HG02678 (cell line): ENCODE measurements at regions not wholly inside any gene's neighbourhood (a gene's known extent, or its start where the extent isn't known, plus 50 kb on each side); places are given as distances from the start of the nearest gene placed in this dataset.
"Not testable (repeated sequence)": the region's sequence is repeated elsewhere in the genome, so short reads cannot be mapped to it uniquely, and the experiment has no call there.

Experiments
- ATAC-seq: cut with Tn5 transposase; IDR thresholded peaks from one replicate; pipeline ENCODE4 v1.9.1; 2021; ENCODE audit warnings: mild to moderate bottlenecking, moderate library complexity; ENCODE audit not compliant: unreplicated experiment

DNA sequence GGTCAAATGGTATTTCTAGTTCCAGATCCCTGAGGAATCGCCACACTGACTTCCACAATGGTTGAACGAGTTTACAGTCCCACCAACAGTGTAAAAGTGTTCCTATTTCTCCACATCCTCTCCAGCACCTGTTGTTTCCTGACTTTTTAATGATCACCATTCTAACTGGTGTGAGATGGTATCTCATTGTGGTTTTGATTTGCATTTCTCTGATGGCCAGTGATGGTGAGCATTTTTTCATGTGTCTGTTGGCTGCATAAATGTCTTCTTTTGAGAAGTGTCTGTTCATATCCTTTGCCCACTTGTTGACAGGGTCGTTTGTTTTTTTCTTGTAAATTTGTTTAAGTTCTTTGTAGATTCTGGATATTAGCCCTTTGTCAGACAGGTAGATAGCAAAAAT lies 269.9 kb upstream of the NREP start:
- not testable (repeated sequence) for ATAC-seq

DNA sequence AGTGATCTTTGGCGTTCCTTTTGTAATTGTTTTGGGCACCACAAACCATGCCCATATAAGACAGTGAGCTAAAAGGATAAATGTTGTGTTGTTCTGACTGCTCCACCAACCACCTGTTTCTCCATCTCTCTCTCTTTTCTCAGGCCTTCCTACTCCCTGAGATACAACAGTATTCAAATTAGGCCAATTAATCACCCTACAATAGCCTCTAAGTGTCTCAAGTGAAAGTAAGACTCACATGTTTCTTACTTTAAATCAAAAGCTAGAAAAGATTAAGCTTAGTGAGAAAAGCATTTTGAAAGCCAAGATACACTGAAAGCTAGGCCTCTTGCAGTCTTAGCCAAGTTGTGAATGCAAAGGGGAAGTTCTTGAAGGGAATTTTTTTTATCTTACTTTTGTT lies 268.8 kb upstream of the NREP start:
- ATAC-seq: peak; percentile 78

DNA sequence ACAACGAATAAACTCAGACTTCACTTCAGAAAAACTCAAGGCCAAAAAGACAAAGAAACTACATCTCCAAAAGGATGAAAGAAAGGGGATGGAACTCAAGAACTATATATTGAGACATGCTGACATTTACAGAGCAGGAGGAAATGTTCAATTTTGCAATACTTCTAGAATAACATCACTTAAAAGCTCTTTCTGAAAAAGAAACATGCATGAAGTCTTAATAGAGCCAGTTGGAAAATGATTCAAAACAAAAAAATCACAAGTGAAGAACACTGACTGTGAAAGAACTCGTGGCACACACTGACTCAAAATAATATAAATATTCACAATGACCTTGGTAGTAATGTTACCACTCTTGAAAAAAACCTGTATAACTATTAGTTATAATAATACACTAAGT lies 267.8 kb upstream of the NREP start:
- ATAC-seq: no peak

DNA sequence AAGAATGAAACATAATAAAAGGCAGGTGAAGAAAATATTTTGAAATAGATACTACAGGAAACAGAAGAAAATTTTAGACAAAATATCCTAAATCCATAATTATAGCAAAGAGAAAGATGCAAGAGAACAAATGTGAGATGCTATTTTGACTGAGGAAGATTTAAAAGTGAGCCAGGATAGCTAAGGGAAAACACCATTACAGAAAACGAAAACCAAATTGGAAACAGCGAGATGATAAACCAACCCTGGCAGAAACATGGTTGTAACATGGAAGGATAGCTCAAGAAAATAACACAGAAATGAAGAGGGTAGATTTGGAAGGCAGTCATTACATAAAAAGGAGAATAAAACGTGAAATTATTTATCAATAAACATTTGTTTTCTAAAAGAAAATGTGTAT lies 267.2 kb upstream of the NREP start:
- ATAC-seq: no peak

DNA sequence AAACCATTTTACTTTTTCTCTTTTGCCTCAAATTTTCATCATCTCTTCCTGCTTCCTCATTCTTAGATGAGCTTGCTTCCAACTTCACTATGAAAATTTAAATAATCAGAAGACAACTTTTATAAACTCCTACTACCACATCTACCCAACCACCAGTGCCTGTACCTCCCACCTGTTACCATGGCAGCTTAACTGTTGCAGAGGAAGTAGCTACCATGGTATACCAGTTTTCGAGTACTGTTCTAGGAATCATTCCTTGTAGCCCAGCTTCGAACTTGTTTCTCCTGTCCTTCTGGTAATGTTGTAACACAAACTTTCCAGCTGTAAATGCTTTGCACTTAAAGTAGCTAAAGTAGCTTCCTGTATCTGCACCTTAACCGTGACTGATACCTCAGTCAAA lies 266.8 kb upstream of the NREP start:
- no peak for ATAC-seq

DNA sequence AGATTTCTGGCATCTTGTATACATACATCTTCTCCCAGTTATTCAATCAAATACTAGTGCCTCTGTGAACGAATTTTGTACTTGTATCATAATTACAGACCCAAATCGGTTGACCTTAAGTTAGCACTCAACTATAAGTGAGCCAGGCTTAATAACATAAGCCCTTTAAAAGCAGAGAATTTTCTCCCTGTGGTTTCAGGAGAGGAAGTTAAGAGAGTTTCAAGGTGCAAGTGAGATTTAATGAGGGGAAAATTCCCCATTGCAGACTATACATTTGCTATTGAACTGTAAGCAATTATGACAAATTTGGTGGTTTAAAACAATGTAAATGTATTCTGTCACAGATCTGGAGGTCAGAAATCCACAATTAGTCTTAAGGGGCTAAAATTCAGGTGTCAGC lies 261.9 kb upstream of the NREP start:
- no peak for ATAC-seq

DNA sequence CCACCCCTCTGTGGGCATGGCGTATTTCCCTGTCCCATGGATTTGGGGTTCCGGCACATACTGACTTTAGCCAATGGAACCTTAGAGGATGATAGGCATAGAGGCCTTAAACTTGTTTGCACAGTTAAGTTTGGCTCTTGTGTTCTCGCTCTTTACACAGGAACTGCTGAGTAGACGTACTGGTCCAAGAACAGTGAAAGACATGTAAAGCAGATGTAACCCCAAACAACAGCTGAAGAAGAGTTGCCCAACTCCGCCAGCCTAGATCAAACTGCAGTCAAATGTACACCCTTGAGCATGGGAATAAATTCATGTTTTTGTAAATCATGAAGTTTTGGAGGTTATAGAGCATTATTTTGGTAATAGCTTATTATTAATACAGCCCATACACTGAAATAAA lies 260.0 kb upstream of the NREP start:
- no peak for ATAC-seq

DNA sequence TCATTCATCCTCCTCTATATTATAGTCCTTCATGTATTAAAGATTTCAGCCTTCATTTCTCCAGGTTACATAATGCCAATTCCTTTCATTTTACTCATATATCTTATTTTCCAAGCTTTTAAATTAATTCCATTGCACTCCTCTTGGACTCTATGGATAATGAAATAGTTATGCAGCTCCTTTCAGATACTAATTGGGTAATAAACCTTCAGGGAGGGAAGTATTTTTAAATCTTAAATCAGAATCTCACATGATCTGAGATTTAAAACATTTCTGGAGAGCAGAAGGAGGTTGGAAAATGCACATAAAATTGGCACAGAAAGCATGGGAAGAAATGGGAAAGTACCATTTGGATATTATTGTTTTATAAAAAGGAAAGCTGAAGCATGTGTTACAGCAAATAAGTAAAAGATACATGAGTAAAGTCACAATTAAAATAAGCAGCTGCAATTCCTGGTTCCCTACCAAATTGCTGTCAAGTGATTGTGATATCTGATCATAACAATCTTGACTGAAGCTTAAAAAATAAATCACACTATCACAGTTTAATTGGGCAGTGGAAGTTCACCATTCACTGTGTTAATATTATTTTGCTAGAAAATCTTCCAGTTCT lies 257.9 kb upstream of the NREP start:
- no peak for ATAC-seq

DNA sequence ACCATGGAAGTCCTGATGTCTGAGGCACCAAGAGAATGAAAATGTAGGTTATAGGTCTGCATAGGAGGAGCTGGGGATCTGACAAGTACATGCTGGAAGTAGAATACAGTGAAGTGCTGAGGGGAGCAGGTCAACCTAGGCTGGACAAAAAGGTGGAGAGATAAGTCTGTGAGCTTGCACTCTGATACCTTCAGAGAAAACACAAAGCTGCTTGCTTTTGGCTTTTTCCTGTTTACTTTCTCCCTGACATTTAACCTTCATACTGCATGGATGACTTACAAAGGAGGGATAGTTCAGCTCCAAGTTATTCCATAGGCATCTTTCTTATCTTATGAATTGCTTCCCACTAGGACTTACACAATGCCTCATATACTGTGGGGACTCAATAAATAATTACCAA lies 256.7 kb upstream of the NREP start:
- no peak for ATAC-seq

DNA sequence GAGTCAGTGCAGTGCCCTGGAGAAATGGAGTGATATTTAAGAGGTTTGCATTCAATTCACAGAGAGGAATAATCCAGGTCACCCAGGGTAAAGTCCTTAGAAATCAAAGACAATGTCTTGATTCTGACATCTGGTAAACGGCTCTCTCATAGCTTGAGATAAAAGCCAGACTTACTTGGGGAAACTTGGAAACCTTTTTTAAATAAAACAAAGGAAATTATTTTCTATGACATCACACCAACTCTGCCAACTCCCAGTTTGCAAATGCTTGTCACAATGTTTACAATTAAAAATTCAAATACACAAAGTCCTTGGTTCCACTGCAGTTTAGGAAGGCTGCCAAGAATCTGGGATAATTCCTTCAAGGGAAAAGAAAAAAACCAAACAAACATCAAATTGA lies 255.1 kb upstream of the NREP start:
- no peak for ATAC-seq

DNA sequence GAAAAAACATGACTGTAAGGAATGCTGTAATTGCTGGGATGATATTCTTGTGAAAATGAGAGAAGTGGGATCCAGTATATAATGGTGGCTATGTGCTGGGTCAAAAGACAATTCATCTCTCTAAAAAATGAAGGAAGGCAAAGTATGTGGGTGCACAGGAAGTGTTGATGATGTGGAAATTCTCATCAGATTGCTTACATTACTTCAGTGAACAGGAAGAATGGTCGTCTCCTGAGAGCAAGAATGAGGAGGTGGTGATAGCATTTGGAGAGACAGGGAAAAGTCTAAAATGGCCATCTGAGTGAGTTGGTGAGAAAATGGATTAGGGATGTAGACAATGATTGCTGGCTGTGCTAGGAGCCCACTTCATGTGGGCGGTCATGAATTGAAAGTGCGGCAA lies 253.5 kb upstream of the NREP start:
- ATAC-seq: no peak

DNA sequence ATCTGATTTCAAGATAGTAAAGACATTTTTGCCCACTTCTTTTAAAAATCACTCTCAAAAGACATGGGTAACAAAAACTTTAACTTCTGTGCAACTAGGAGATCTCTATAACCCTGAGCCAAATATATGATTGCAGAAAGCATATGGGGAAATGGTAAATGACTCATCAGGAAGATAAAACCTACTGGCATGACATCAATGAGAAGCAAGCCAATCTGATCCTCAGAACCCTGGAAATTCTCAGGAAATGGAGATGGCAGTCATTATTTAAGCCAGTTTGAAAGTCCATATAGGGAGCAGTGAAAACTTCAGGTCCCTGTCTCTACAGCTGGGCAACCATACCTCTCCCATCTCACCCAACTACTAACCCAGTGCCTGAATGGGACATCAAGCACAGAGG lies 249.7 kb upstream of the NREP start:
- no peak for ATAC-seq

DNA sequence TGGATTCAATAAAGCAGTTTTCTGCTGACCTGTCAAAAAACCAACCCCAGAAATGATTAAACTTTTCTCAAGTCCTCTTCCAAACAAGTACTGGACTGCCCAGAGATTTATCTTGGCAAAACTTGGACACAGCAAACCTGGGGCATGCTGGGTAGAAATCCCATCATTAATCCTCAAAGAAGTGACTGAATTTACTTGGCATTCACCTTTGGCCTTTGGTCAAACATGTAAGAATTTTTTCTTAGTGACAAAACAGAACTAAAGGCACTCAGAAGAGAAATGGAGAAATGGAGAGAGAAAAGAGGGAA lies 248.6 kb upstream of the NREP start:
- no peak for ATAC-seq

DNA sequence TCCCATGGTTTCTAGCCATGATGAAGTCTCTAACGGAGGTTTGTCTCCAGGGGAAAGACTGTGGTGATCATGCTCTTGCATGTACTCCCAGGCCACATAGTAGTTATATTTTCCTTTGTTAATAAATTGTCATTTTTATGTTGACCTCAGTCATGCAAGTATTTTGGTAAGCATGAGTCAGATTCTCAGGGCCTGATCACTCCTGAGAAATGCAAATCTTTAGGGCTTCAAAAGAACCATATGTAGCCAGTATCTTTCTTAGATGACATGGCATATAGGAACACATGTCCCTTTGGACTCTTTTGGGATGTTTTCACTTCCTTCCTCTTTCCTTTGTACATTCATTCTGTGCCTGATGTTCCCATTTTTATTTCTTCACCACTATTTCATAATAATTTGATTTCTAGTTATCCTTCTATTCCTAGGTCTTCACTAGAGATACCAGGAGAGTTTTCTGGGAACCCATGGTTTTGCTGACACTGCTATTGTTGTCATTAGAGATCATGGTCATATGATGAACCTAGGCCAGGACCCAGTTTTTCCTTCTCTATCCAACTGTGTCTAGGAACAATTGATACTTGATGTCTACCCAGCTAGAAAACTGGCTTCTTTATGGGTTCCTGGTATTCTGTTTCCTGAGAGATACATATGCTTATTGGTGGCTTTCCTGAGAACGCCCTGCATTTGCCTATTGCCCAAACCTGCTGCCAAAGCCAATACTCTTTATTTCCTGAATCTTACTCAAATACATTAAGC lies 248.1 kb upstream of the NREP start:
- peak; percentile 90 for ATAC-seq

DNA sequence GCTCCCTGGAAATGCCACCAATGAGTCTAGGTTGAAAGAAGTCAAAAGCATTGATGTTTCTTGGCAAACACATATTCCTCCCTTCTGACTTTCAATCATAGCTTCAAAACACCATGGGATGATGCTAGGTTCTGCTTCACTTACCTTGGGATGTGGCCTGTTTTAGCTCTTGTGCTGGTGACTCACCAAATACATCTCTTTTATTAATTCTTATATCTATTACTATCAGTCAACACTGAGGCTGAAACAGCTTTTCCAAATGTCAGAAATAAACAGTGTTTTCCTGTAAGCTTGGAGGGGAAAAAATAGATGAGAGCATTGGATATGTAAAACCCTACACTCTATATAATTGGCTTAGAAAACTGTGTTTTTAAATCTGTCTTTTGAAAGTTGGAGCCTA lies 245.4 kb upstream of the NREP start:
- ATAC-seq: no peak

DNA sequence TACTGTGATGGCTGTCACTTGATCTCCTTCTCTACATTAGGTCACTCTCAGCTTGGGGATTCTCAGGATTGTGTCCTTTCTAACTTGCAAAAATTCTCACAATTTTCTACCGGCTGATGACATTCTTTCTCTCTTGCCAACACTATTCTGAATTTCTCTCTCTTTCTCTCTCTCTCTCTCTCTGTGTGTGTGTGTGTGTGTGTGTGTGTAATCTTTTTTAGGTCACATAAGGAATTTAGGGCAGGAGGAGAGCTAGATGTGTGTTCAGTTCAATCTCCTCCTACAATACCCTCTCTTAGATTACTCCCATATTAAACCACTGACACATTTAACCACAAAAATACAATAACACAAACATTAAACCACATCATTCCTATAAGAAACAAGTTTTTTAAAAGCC lies 242.3 kb upstream of the NREP start:
- no peak for ATAC-seq

DNA sequence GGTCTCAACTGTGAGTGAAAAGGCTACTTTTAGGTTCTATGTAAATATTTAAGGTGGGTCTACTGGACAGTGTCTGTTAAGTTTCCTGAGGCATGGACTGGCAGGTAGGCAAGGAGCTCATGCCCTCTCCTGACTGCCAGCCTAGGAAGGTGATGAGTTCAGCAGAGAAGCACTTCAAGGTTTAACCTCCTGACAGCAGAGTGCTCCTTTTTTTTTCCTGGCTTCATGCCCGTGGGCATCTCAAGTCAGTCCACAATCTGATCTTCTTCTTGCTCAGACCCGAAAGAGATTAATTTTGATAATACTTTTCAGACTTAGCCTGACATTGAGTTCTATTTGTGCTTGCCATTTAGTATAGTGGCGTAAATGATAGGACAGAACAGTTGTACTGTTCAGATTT lies 241.9 kb upstream of the NREP start:
- no peak for ATAC-seq

DNA sequence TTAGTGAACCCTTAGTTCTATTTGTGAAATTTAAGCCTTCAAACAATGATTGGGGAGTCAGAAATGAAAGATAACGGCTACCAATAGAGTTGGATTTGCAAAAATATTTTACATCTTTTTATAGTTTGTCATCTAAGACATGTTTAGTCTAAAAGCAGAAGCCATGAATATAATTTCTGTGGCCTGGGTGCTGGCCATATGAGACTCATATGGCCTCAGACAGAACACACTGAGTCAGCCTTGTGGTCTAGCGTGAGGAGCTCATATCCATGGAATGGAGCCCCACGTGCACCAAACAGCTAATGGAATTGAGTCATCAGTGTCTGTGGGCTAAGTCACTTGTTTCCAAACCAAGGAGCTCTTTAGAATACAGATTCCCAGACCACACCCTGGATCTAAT lies 240.7 kb upstream of the NREP start:
- no peak for ATAC-seq

DNA sequence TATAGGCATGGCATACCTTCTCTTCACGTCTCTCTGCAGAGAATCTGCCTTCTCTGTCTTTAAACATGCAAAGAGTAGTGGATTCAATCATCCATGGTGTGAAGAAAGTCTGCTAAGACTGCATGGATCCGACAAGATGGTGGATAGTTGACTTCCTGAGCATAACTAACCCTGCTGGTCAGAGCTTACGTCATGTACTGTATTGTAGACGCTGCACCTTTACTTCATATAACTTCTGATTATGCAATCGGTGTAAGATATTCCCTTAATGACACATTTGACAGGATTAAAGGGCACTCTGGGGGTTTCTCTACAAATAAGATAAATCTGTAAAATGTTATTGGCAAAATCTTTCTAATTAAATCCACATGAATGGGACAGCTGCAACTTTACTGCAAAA lies 240.3 kb upstream of the NREP start:
- ATAC-seq: no peak

DNA sequence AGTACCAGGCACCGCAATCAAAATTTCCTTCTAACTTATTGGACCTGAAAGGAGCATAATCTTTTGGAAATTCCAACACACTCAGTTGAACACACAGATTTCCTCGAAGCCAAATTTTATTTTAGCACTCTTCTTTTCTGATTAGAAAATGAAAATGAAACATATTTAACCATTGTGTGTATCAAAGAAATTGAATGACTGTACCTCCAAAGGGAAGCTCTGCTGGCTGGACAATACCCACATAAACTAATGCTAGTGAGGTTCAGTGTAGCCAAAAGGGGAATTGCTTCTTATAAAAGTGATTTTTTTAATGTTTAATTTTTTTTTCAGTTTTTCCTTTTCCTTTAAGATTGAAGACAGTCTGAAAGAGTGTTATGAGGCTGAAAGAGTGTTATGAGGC lies 239.6 kb upstream of the NREP start:
- ATAC-seq: no peak

DNA sequence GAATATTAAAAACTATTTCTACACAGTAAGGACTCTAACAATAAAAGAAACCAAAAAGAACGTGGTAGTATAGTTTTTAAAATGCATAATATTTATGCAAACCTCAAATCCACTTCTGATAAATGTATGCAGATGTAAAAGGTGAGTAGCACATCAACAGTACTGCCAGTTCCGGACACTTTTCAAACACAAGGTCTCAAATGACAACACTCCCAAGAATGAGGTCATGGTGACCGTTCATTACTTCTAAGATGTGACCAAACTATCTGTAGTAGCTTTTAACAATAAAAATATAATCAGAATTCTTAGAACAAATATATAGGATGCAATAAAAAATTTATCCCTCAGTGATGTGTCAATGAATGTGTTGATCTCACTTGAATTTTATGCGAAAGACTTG lies 238.7 kb upstream of the NREP start:
- ATAC-seq: no peak

DNA sequence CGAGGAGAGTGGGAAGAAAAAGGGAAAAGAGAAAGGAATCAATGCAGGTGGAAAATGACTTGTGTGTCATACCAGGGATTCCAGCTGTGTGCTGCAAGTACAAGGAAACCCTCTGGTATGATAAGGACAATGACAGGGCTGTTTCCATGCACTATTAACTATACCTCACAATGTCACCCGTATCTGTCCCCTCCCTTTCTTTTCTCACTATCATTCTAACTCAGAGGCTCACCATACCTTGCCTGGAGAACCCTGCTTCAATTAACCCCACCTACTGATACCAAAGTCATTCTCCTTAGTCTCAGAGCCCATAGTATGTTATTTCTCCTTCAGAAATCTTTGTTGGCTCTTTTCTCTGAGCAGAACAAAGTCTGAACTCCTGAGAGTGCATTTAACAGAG lies 236.2 kb upstream of the NREP start:
- no peak for ATAC-seq

DNA sequence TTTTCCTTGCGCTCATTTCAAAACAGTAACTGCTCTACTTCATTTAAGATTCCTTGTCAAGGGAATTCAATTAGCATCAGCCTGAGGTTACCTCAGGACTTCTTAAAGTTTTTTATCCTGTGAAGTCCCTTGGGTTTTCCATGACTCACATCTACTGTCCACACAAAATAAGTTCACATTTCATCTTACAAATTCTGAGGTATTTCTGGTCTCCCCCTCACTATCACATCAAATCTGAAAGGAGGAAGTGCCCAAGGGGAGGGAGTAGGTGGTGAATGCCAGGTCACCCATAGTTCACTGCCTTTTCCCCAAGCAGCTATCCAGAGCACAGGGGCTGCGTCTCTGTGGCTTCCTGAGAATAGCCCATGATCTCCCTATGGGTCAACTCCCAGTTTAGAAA lies 227.1 kb upstream of the NREP start:
- peak; percentile 69 for ATAC-seq
